ENCODE measurements at regions not wholly inside any gene's neighbourhood (a gene's known extent, or its start where the extent isn't known, plus 50 kb on each side); places are given as distances from the start of the nearest gene placed in this dataset.

GRCh38 chr4:126779001-126779400 is 853.8 kb upstream of the INTU start:
- TF ChIP-seq CTCF (IDR thresholded peaks at IDR 0.05) = no peak
- no peak for TF ChIP-seq ZFX (IDR thresholded peaks at IDR 0.05; ENCODE audit: borderline replicate concordance)

All from 22Rv1 (cell line).